SK-N-MC (cell line): ENCODE measurements at regions not wholly inside any gene's neighbourhood (a gene's known extent, or its start where the extent isn't known, plus 50 kb on each side); places are given as distances from the start of the nearest gene placed in this dataset.

Experiments used
- DNase-seq: peaks from one replicate; pipeline ENCODE4 v3.0.0-alpha.2; 2011; ENCODE audit warnings: low read depth, low spot score
- H3K27ac ChIP-seq: fragments of 200-600 bp; sonication (generic); 2 replicates; pipeline ENCODE4 v1.5.1; 2016; ENCODE audit warnings: mixed run types
- H3K36me3 ChIP-seq: fragments of 200-600 bp; sonication (generic); 2 replicates; pipeline ENCODE4 v1.6.1; 2017; ENCODE audit warnings: antibody characterized with exemption, low read length, mixed read lengths; ENCODE audit not compliant: insufficient read depth
- H3K4me3 ChIP-seq: fragments of 200-600 bp; sonication (generic); 2 replicates; pipeline ENCODE4 v1.5.1; 2016
- H3K9ac ChIP-seq: fragments of 200-600 bp; sonication (generic); 2 replicates; pipeline ENCODE4 v1.8.0; 2017; ENCODE audit warnings: mixed run types, mixed read lengths; ENCODE audit not compliant: insufficient read length
- H3K9me3 ChIP-seq: fragments of 200-600 bp; sonication (generic); 2 replicates; pipeline ENCODE4 v1.6.1; 2017; ENCODE audit warnings: low read depth, mild to moderate bottlenecking, antibody characterized with exemption, low read length, moderate library complexity, mixed read lengths
- EZH2 ChIP-seq: fragments of 200-600 bp; sonication (generic); IDR thresholded peaks from one replicate; pipeline ENCODE4 v1.6.1; 2017; ENCODE audit warnings: antibody characterized with exemption
- FOXP2 ChIP-seq: optimal IDR thresholded peaks from 2 replicates; pipeline ENCODE3; 2011; ENCODE audit warnings: mild to moderate bottlenecking, moderate library complexity; ENCODE audit not compliant: insufficient read depth; ENCODE audit errors: extremely low read length, control extremely low read depth
- POLR2AphosphoS5 ChIP-seq: IDR thresholded peaks from 2 replicates; pipeline ENCODE4 v1.6.1; 2012; ENCODE audit warnings: mild to moderate bottlenecking, low read depth, low read length, borderline replicate concordance

DNA sequence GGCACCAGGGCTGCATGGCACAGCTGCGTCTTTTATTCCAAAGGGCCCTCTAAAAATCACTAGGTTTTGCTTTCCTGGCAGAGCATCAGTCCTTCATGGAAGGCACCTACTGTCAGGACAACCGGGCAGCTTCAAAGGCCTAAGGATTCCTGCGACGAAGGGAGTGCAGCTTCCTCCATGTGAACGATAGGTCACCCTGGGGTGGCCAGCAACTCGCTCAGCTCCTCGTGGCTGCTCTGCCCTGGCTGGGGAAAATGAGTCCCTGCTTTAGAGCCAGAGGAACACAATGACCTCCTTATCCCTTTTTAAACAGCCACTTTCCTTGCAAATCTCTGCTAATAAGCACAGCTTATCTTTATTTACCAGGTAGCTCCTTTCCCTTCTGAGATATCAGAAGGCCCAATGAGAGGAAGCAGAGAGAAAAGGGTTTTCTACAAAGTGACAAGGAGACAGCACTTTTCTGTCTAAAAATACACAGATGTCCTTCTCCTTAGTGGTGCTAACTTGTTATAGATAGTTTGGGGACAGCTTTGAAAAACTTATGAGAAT, 71.6 kb upstream of the SMYD2 start:
- H3K36me3 ChIP-seq: no peaks in the 10 kb centered on the region
- TF ChIP-seq EZH2 (no peak), FOXP2 (no peak), POLR2AphosphoS5 (no peak)
- H3K4me3 ChIP-seq: no peak overlapping the region
- H3K9me3 ChIP-seq: no peaks in the 10 kb centered on the region
- H3K9ac ChIP-seq: no peak overlapping the region
- H3K27ac ChIP-seq: no peak overlapping the region
- DNase-seq: no peak

- Histone ChIP-seq H3K27ac (no peak overlapping the region), H3K9me3 (no peaks in the 10 kb centered on the region), H3K36me3 (no peaks in the 10 kb centered on the region), H3K9ac (no peak overlapping the region), H3K4me3 (no peak overlapping the region)
- TF ChIP-seq EZH2: no peak
- no peak for TF ChIP-seq FOXP2
- TF ChIP-seq POLR2AphosphoS5: no peak
- no peak for DNase-seq
Measured at GRCh38 chr1:214213136-214213535, 67.8 kb upstream of the SMYD2 start.

DNA sequence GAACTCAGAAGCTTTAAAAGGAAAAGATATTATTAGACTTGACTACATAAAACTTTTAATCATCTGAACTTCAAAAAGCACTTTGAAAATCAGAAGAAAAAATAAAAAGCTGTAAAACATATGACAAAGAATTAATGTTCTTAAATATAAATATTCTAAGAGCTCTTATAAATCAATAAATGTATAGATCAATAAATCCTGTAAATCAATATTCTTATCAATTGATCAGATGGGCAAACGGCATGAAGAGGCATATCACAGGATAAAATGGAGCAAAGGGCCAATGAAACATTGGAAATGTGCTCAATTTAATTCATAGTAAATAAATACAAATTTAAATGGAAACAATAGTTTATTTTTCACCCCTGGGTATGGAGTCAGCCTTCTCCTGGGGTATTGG, 66.1 kb upstream of the SMYD2 start:
- Histone ChIP-seq H3K36me3 (no peaks in the 10 kb centered on the region), H3K27ac (no peak overlapping the region), H3K4me3 (no peak overlapping the region), H3K9ac (no peak overlapping the region), H3K9me3 (no peaks in the 10 kb centered on the region)
- TF ChIP-seq FOXP2 (no peak), POLR2AphosphoS5 (no peak), EZH2 (no peak)
- DNase-seq: no peak

- DNase-seq: no peak
- Histone ChIP-seq H3K9me3 (no peaks in the 10 kb centered on the region), H3K9ac (no peak overlapping the region), H3K36me3 (no peaks in the 10 kb centered on the region), H3K4me3 (no peak overlapping the region), H3K27ac (no peak overlapping the region)
- TF ChIP-seq FOXP2: no peak
- no peak for TF ChIP-seq POLR2AphosphoS5
- no peak for TF ChIP-seq EZH2
Measured at GRCh38 chr1:214215583-214215982, 65.4 kb upstream of the SMYD2 start.

GRCh38 chr1:214216021-214216420, 64.9 kb upstream of the SMYD2 start:
- Histone ChIP-seq H3K4me3 (no peak overlapping the region), H3K9me3 (no peaks in the 10 kb centered on the region), H3K27ac (no peak overlapping the region), H3K9ac (no peak overlapping the region), H3K36me3 (no peaks in the 10 kb centered on the region)
- DNase-seq: no peak
- TF ChIP-seq FOXP2 (no peak), POLR2AphosphoS5 (no peak), EZH2 (no peak)

DNA sequence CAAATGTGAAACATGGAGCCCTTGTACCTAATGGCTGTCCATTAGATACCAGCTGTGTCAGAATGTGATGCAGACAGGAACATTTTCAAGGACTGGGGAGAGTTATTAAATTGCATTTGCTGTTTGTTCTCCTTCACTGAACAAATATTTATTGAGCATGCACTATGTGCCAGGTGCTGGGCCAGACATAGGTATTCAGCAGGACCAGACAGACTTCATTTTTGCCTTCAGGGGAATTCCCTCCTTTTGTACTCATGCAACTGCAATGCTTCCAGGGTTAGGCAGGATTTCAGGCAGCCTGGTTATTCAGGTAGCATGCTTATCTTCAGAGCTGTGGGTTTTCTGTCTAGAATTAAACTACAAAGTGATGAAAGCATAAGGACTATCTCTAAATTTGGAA, 64.2 kb upstream of the SMYD2 start:
- Histone ChIP-seq H3K4me3 (no peak overlapping the region), H3K9ac (no peak overlapping the region), H3K36me3 (no peaks in the 10 kb centered on the region), H3K27ac (no peak overlapping the region), H3K9me3 (no peaks in the 10 kb centered on the region)
- no peak for TF ChIP-seq POLR2AphosphoS5
- TF ChIP-seq FOXP2: no peak
- TF ChIP-seq EZH2: no peak
- no peak for DNase-seq

DNA sequence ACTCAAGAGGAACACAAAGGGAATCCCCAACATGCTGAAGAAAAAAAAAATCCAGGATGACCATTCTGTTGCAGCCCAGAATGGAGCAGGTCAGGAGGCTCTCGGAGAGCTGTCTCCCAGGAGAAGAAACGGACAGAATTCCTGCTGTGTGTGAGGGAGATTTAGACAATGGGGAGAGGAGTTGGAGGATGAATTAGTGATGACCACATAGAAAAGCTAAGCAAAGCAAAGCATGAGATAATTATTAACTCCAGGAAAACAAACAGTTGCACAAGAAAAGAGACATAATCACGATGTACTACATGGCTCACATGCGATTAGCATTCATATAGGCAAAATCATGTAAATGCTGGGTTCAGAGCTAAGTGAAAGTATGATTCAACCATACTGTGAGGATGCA, 61.1 kb upstream of the SMYD2 start:
- Histone ChIP-seq H3K36me3 (no peaks in the 10 kb centered on the region), H3K9me3 (no peaks in the 10 kb centered on the region), H3K4me3 (no peak overlapping the region), H3K9ac (no peak overlapping the region), H3K27ac (no peak overlapping the region)
- no peak for DNase-seq
- TF ChIP-seq POLR2AphosphoS5: no peak
- no peak for TF ChIP-seq EZH2
- no peak for TF ChIP-seq FOXP2

- Histone ChIP-seq H3K4me3 (no peak overlapping the region), H3K36me3 (no peaks in the 10 kb centered on the region), H3K9ac (no peak overlapping the region), H3K9me3 (no peaks in the 10 kb centered on the region), H3K27ac (no peak overlapping the region)
- TF ChIP-seq POLR2AphosphoS5 (no peak), EZH2 (no peak), FOXP2 (no peak)
- no peak for DNase-seq
Measured at GRCh38 chr1:214220891-214221290, 60.1 kb upstream of the SMYD2 start.
